GM23338 (cell line): ENCODE measurements at regions not wholly inside any gene's neighbourhood (a gene's known extent, or its start where the extent isn't known, plus 50 kb on each side); places are given as distances from the start of the nearest gene placed in this dataset.

Source experiments
- ATAC-seq: fragments of 200-7000 bp; cut with Tn5 transposase; 3 replicates; pipeline ENCODE4 v1.9.1; 2020
- DNase-seq: peaks from one replicate; pipeline ENCODE4 v3.0.0-alpha.2; 2015; ENCODE audit warnings: low spot score
- H2AFZ ChIP-seq: fragments of 200-600 bp; sonication (generic); 2 replicates; pipeline ENCODE4 v1.8.0; 2016; ENCODE audit warnings: antibody characterized with exemption, mild to moderate bottlenecking, moderate library complexity
- H3F3A ChIP-seq: fragments of 200-600 bp; sonication (generic); replicated peaks from 2 replicates; pipeline ENCODE4 v1.8.0; 2017; ENCODE audit warnings: antibody characterized with exemption, mixed run types, low read depth
- H3K27ac ChIP-seq: fragments of 200-600 bp; sonication (generic); 2 replicates; pipeline ENCODE4 v1.6.1; 2016; ENCODE audit warnings: low read depth
- H3K27me3 ChIP-seq: fragments of 200-600 bp; sonication (generic); 2 replicates; pipeline ENCODE4 v1.8.0; 2016; ENCODE audit warnings: mild to moderate bottlenecking, mixed run types, moderate library complexity; ENCODE audit not compliant: insufficient read depth
- H3K36me3 ChIP-seq: fragments of 200-600 bp; sonication (generic); 2 replicates; pipeline ENCODE4 v1.8.0; 2016; ENCODE audit warnings: mild to moderate bottlenecking; ENCODE audit not compliant: insufficient read depth
- H3K4me1 ChIP-seq: fragments of 200-600 bp; sonication (generic); 2 replicates; pipeline ENCODE4 v1.8.0; 2016; ENCODE audit warnings: mild to moderate bottlenecking, moderate library complexity; ENCODE audit not compliant: insufficient read depth
- H3K4me2 ChIP-seq: fragments of 200-600 bp; sonication (generic); 2 replicates; pipeline ENCODE4 v1.7.1; 2017; ENCODE audit warnings: mixed run types
- H3K4me3 ChIP-seq: fragments of 200-600 bp; sonication (generic); 2 replicates; pipeline ENCODE4 v1.6.1; 2016; ENCODE audit warnings: mixed run types
- H3K79me2 ChIP-seq: fragments of 200-600 bp; sonication (generic); replicated peaks from 2 replicates; pipeline ENCODE4 v1.8.0; 2017; ENCODE audit warnings: mild to moderate bottlenecking; ENCODE audit not compliant: insufficient read depth
- H3K9me2 ChIP-seq: fragments of 200-600 bp; sonication (generic); 2 replicates; pipeline ENCODE4 v1.8.0; 2017; ENCODE audit not compliant: insufficient read depth
- H4K20me1 ChIP-seq: fragments of 200-600 bp; sonication (generic); replicated peaks from 2 replicates; pipeline ENCODE4 v1.8.0; 2017; ENCODE audit warnings: mild to moderate bottlenecking; ENCODE audit not compliant: insufficient read depth
- H3K27ac Mint-ChIP-seq: 2 replicates; pipeline ENCODE4 v1.8.0; 2020; ENCODE audit warnings: inconsistent platforms, mild to moderate bottlenecking, moderate library complexity, mixed read lengths
- H3K27me3 Mint-ChIP-seq: 3 replicates; pipeline ENCODE4 v1.8.0; 2022; ENCODE audit warnings: low read depth, mild to moderate bottlenecking, moderate library complexity, mixed read lengths, inconsistent platforms; ENCODE audit not compliant: insufficient read depth, poor library complexity
- H3K36me3 Mint-ChIP-seq: 3 replicates; pipeline ENCODE4 v1.8.0; 2021; ENCODE audit warnings: low read depth, mild to moderate bottlenecking, inconsistent platforms, moderate library complexity, mixed read lengths
- H3K4me1 Mint-ChIP-seq: 3 replicates; pipeline ENCODE4 v1.8.0; 2020; ENCODE audit warnings: mild to moderate bottlenecking, inconsistent platforms, mixed read lengths
- H3K4me3 Mint-ChIP-seq: 3 replicates; pipeline ENCODE4 v1.8.0; 2021; ENCODE audit warnings: moderate library complexity, mild to moderate bottlenecking, inconsistent platforms, mixed read lengths
- H3K9me3 Mint-ChIP-seq: 3 replicates; pipeline ENCODE4 v1.8.0; 2020; ENCODE audit warnings: moderate library complexity, mild to moderate bottlenecking, inconsistent platforms, mixed read lengths
- CREB1 ChIP-seq: fragments of 250-450 bp; sonication (Bioruptor Pico); IDR thresholded peaks from 2 replicates; pipeline ENCODE4 v1.5.0; 2020; ENCODE audit warnings: low read depth, mild to moderate bottlenecking, moderate library complexity
- EZH2 ChIP-seq: fragments of 200-600 bp; sonication (generic); IDR thresholded peaks from one replicate; pipeline ENCODE4 v1.8.0; 2017; ENCODE audit warnings: antibody characterized with exemption, mild to moderate bottlenecking, low read depth; ENCODE audit not compliant: unreplicated experiment
- REST ChIP-seq: IDR thresholded peaks from one replicate; pipeline ENCODE4 v1.6.1; 2018; ENCODE audit warnings: antibody characterized with exemption; ENCODE audit not compliant: unreplicated experiment
- TF ChIP-seq, protein P1 (sequence below): fragments of 250-450 bp; sonication (Bioruptor Pico); IDR thresholded peaks from 2 replicates; pipeline ENCODE4 v1.5.0; 2020; ENCODE audit warnings: mild to moderate bottlenecking, moderate library complexity
- TF ChIP-seq, protein P2 (sequence below), 2 experiments: fragments of 200-600 bp in 1 of 2; sonication (generic) in 1 of 2; conservative IDR thresholded peaks; 2 replicates each; pipeline versions ENCODE4 v1.5.1 to v1.6.1; 2016 to 2017; ENCODE audit warnings: antibody characterized with exemption in 2 of 2, low read depth in 2 of 2, mild to moderate bottlenecking in 2 of 2, moderate library complexity in 1 of 2

DNA sequence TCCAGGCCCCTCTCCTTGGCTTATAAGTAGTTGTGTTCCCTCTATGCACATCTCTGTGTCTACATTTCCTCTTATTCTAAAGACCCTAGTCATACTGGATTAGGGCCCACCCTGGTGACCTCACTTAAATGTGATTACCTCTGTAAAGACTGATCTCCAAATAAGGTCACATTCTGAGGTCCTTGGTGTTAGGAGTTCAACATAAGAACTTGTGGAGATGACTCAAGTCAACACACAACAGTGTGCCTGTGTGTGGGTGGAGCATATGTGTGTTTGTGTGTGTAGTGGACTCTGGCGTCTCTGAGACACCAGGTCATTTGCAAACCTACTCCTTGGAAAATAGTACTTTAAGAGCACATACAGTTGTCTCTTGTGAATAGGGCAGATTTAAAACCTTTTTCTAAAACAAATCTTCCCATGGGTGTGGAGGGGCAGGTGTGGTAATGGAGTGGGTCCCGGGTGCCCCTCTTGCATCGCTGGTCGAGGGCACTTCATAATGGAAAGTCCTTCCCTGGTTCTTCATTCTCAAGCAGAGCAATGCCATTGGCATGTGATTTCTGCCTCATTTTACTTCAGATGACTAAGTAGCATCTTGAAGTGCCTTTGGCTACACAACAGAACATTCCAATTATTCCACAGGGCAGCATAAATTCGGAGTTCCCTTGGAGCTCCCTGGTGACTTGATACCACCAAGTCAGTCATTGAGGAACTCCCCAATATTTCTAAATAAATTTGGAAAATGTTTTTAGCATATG is 84.4 kb downstream of the C9orf152 start:
- Histone ChIP-seq H3K9me2 (no peaks in the 10 kb centered on the region), H3K4me3 (no peak overlapping the region), H3K79me2 (peaks cover 61% of the 10 kb centered on the region), H2AFZ (no peak overlapping the region), H4K20me1 (0 out of 2 replicates have a peak, but pooled peaks cover 4% of the 10 kb centered on the region), H3K4me1 (peaks cover 61% of the 10 kb centered on the region), H3F3A (0 out of 2 replicates have a peak, but pooled peaks cover 7% of the 10 kb centered on the region), H3K27ac (no peak overlapping the region), H3K36me3 (no peaks in the 10 kb centered on the region), H3K4me2 (no peak overlapping the region), H3K27me3 (no peaks in the 10 kb centered on the region)
- Mint-ChIP-seq H3K27ac (peak overlapping the region; percentile 56), H3K4me1 (peaks cover 83% of the 10 kb centered on the region), H3K27me3 (peaks cover 8% of the 10 kb centered on the region), H3K4me3 (no peak overlapping the region), H3K9me3 (no peaks in the 10 kb centered on the region), H3K36me3 (peaks cover 8% of the 10 kb centered on the region; the same call in 2 of the 3 replicates)
- TF ChIP-seq REST (no peak), CREB1 (no peak), EZH2 (no peak)
- TF ChIP-seq, protein P1, sequence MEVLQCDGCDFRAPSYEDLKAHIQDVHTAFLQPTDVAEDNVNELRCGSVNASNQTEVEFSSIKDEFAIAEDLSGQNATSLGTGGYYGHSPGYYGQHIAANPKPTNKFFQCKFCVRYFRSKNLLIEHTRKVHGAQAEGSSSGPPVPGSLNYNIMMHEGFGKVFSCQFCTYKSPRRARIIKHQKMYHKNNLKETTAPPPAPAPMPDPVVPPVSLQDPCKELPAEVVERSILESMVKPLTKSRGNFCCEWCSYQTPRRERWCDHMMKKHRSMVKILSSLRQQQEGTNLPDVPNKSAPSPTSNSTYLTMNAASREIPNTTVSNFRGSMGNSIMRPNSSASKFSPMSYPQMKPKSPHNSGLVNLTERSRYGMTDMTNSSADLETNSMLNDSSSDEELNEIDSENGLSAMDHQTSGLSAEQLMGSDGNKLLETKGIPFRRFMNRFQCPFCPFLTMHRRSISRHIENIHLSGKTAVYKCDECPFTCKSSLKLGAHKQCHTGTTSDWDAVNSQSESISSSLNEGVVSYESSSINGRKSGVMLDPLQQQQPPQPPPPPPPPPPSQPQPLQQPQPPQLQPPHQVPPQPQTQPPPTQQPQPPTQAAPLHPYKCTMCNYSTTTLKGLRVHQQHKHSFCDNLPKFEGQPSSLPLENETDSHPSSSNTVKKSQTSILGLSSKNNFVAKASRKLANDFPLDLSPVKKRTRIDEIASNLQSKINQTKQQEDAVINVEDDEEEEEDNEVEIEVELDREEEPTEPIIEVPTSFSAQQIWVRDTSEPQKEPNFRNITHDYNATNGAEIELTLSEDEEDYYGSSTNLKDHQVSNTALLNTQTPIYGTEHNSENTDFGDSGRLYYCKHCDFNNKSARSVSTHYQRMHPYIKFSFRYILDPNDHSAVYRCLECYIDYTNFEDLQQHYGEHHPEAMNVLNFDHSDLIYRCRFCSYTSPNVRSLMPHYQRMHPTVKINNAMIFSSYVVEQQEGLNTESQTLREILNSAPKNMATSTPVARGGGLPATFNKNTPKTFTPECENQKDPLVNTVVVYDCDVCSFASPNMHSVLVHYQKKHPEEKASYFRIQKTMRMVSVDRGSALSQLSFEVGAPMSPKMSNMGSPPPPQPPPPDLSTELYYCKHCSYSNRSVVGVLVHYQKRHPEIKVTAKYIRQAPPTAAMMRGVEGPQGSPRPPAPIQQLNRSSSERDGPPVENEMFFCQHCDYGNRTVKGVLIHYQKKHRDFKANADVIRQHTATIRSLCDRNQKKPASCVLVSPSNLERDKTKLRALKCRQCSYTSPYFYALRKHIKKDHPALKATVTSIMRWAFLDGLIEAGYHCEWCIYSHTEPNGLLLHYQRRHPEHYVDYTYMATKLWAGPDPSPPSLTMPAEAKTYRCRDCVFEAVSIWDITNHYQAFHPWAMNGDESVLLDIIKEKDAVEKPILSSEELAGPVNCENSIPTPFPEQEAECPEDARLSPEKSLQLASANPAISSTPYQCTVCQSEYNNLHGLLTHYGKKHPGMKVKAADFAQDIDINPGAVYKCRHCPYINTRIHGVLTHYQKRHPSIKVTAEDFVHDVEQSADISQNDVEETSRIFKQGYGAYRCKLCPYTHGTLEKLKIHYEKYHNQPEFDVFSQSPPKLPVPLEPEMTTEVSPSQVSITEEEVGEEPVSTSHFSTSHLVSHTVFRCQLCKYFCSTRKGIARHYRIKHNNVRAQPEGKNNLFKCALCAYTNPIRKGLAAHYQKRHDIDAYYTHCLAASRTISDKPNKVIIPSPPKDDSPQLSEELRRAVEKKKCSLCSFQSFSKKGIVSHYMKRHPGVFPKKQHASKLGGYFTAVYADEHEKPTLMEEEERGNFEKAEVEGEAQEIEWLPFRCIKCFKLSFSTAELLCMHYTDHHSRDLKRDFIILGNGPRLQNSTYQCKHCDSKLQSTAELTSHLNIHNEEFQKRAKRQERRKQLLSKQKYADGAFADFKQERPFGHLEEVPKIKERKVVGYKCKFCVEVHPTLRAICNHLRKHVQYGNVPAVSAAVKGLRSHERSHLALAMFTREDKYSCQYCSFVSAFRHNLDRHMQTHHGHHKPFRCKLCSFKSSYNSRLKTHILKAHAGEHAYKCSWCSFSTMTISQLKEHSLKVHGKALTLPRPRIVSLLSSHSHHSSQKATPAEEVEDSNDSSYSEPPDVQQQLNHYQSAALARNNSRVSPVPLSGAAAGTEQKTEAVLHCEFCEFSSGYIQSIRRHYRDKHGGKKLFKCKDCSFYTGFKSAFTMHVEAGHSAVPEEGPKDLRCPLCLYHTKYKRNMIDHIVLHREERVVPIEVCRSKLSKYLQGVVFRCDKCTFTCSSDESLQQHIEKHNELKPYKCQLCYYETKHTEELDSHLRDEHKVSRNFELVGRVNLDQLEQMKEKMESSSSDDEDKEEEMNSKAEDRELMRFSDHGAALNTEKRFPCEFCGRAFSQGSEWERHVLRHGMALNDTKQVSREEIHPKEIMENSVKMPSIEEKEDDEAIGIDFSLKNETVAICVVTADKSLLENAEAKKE (CRISPR knock-in tag) = no peak
- TF ChIP-seq, protein P2, sequence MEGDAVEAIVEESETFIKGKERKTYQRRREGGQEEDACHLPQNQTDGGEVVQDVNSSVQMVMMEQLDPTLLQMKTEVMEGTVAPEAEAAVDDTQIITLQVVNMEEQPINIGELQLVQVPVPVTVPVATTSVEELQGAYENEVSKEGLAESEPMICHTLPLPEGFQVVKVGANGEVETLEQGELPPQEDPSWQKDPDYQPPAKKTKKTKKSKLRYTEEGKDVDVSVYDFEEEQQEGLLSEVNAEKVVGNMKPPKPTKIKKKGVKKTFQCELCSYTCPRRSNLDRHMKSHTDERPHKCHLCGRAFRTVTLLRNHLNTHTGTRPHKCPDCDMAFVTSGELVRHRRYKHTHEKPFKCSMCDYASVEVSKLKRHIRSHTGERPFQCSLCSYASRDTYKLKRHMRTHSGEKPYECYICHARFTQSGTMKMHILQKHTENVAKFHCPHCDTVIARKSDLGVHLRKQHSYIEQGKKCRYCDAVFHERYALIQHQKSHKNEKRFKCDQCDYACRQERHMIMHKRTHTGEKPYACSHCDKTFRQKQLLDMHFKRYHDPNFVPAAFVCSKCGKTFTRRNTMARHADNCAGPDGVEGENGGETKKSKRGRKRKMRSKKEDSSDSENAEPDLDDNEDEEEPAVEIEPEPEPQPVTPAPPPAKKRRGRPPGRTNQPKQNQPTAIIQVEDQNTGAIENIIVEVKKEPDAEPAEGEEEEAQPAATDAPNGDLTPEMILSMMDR (conservative IDR thresholded peaks at IDR 0.05; ENCODE audit: low read depth in 2 of 2) = no peak
- ATAC-seq (no peak), DNase-seq (no peak)
